ENCODE measurements at regions not wholly inside any gene's neighbourhood (a gene's known extent, or its start where the extent isn't known, plus 50 kb on each side); places are given as distances from the start of the nearest gene placed in this dataset.

DNA sequence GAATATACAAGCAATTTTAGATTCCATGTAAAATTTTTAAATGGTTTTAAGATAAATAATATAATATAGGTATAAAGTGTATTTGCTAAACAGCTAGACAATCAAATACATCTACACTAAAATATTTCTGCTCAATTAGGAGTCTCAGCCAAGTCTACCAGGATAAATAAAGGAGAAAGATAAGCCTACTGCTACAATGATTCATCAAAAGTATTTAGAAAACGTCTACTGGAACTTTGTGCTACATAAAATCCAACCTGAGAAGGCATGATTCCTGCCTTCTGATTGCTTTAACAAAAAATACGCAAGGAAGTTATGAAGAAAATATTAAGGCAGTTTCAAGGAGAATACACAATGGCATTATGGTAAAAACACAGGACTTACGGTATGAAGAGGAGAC lies 570.6 kb downstream of the EFNA5 start:
- TF ChIP-seq EZH2 (IDR thresholded peaks at IDR 0.05; ENCODE audit: borderline replicate concordance) (no peak), EZH2phosphoT487 (IDR thresholded peaks at IDR 0.05; ENCODE audit: low read depth, severe bottlenecking, unreplicated experiment) (no peak)
- TF ChIP-seq, protein P1, sequence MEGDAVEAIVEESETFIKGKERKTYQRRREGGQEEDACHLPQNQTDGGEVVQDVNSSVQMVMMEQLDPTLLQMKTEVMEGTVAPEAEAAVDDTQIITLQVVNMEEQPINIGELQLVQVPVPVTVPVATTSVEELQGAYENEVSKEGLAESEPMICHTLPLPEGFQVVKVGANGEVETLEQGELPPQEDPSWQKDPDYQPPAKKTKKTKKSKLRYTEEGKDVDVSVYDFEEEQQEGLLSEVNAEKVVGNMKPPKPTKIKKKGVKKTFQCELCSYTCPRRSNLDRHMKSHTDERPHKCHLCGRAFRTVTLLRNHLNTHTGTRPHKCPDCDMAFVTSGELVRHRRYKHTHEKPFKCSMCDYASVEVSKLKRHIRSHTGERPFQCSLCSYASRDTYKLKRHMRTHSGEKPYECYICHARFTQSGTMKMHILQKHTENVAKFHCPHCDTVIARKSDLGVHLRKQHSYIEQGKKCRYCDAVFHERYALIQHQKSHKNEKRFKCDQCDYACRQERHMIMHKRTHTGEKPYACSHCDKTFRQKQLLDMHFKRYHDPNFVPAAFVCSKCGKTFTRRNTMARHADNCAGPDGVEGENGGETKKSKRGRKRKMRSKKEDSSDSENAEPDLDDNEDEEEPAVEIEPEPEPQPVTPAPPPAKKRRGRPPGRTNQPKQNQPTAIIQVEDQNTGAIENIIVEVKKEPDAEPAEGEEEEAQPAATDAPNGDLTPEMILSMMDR (IDR thresholded peaks at IDR 0.05; ENCODE audit: poor library complexity) = no peak
